Endodermal cell (in vitro differentiated cells): ENCODE measurements at regions not wholly inside any gene's neighbourhood (a gene's known extent, or its start where the extent isn't known, plus 50 kb on each side); places are given as distances from the start of the nearest gene placed in this dataset.

Source experiments
- DNase-seq: peaks from one replicate; pipeline ENCODE4 v3.0.0-alpha.2; 2017
- H3K27ac ChIP-seq: 2 replicates; pipeline ENCODE4 v1.5.1; 2013; ENCODE audit warnings: mild to moderate bottlenecking, low read depth, low read length, moderate library complexity
- H3K27me3 ChIP-seq: 2 replicates; pipeline ENCODE4 v1.6.1; 2013; ENCODE audit warnings: mild to moderate bottlenecking, low read length, moderate library complexity; ENCODE audit not compliant: insufficient read depth, control insufficient read depth, poor library complexity, severe bottlenecking
- H3K36me3 ChIP-seq: 2 replicates; pipeline ENCODE4 v1.7.0; 2013; ENCODE audit warnings: mild to moderate bottlenecking, low read length, moderate library complexity; ENCODE audit not compliant: control insufficient read depth, insufficient read depth
- H3K4me1 ChIP-seq: one replicate; pipeline ENCODE4 v1.7.0; 2013; ENCODE audit warnings: low read length; ENCODE audit not compliant: control insufficient read depth, insufficient read depth
- H3K4me3 ChIP-seq: 2 replicates; pipeline ENCODE4 v1.5.1; 2013; ENCODE audit warnings: mild to moderate bottlenecking, low read length, moderate library complexity
- H3K9ac ChIP-seq: 2 replicates; pipeline ENCODE4 v1.6.1; 2013; ENCODE audit warnings: mild to moderate bottlenecking, low read length, moderate library complexity; ENCODE audit not compliant: poor library complexity, severe bottlenecking; ENCODE audit errors: extremely low read depth
- H3K9me3 ChIP-seq: 2 replicates; pipeline ENCODE4 v1.6.1; 2013; ENCODE audit warnings: mild to moderate bottlenecking, low read length, moderate library complexity; ENCODE audit not compliant: control insufficient read depth
- H3K27ac Mint-ChIP-seq: 2 replicates; pipeline ENCODE4 v1.8.0; 2020; ENCODE audit warnings: mixed read lengths
- H3K27me3 Mint-ChIP-seq: 2 replicates; pipeline ENCODE4 v1.8.0; 2021; ENCODE audit warnings: mild to moderate bottlenecking, mixed read lengths; ENCODE audit not compliant: insufficient read depth
- H3K36me3 Mint-ChIP-seq: 2 replicates; pipeline ENCODE4 v1.8.0; 2020; ENCODE audit warnings: low read depth, mixed read lengths
- H3K4me1 Mint-ChIP-seq: 2 replicates; pipeline ENCODE4 v1.8.0; 2020; ENCODE audit warnings: mixed read lengths
- H3K4me3 Mint-ChIP-seq: 2 replicates; pipeline ENCODE4 v1.8.0; 2020; ENCODE audit warnings: mild to moderate bottlenecking, moderate library complexity, mixed read lengths
- H3K9me3 Mint-ChIP-seq: 2 replicates; pipeline ENCODE4 v1.8.0; 2020; ENCODE audit warnings: mild to moderate bottlenecking, mixed read lengths
- CTCF ChIP-seq: fragments of 200-600 bp; sonication (generic); conservative IDR thresholded peaks from 2 replicates; pipeline ENCODE4 v1.5.0; 2021; ENCODE audit warnings: antibody characterized with exemption, mild to moderate bottlenecking
- WGBS, 2 experiments: methylation state at CpG; one replicate each; pipeline versions ENCODE4 v1.1.5 to v1.1.7; 2013; ENCODE audit warnings: missing lambda C conversion rate in 2 of 2, mixed read lengths in 1 of 2; ENCODE audit not compliant: insufficient coverage in 1 of 2, insufficient read length in 1 of 2; 5-methylcytosine and 5-hydroxymethylcytosine counted together

GRCh38 chr21:35254006-35254764, 205.1 kb upstream of the RUNX1 start:
- no peak overlapping the region for H3K4me3 ChIP-seq
- H3K36me3 Mint-ChIP-seq = no peaks in the 10 kb centered on the region
- H3K36me3 ChIP-seq = no peaks in the 10 kb centered on the region
- H3K4me1 Mint-ChIP-seq = peaks cover 24% of the 10 kb centered on the region
- H3K27ac Mint-ChIP-seq = no peak overlapping the region
- H3K4me1 ChIP-seq = peaks cover 12% of the 10 kb centered on the region
- TF ChIP-seq CTCF = no peak
- no peak for DNase-seq
- no peak overlapping the region for H3K4me3 Mint-ChIP-seq
- 84 to 92% methylated on average over 10 of the region's 12 CpGs for WGBS, 2 experiments
- peaks cover 13% of the 10 kb centered on the region for H3K9me3 Mint-ChIP-seq
- no peaks in the 10 kb centered on the region for H3K27me3 Mint-ChIP-seq
- H3K27me3 ChIP-seq = no peaks in the 10 kb centered on the region
- no peak overlapping the region for H3K9ac ChIP-seq
- no peak overlapping the region for H3K27ac ChIP-seq
- peaks cover 15% of the 10 kb centered on the region for H3K9me3 ChIP-seq

- Histone ChIP-seq H3K4me1 (peaks cover 9% of the 10 kb centered on the region), H3K27me3 (no peaks in the 10 kb centered on the region), H3K9me3 (peaks cover 15% of the 10 kb centered on the region), H3K36me3 (no peaks in the 10 kb centered on the region), H3K27ac (no peak overlapping the region), H3K9ac (no peak overlapping the region), H3K4me3 (no peak overlapping the region)
- peaks cover 16% of the 10 kb centered on the region for H3K9me3 Mint-ChIP-seq
- no peak overlapping the region for H3K4me3 Mint-ChIP-seq
- 100% methylated on average over 1 to 2 of the region's 2 CpGs for WGBS, 2 experiments
- TF ChIP-seq CTCF = no peak
- no peak for DNase-seq
- H3K27ac Mint-ChIP-seq = no peak overlapping the region
- H3K36me3 Mint-ChIP-seq = no peaks in the 10 kb centered on the region
- peaks cover 17% of the 10 kb centered on the region for H3K4me1 Mint-ChIP-seq
- H3K27me3 Mint-ChIP-seq = no peaks in the 10 kb centered on the region
These were observed 203.7 kb upstream of the RUNX1 start for GRCh38 chr21:35252831-35253230.

- peaks cover 15% of the 10 kb centered on the region for H3K9me3 ChIP-seq
- Mint-ChIP-seq H3K4me1 (peaks cover 7% of the 10 kb centered on the region), H3K4me3 (no peak overlapping the region), H3K27ac (no peak overlapping the region), H3K27me3 (no peaks in the 10 kb centered on the region), H3K9me3 (peaks cover 16% of the 10 kb centered on the region), H3K36me3 (no peaks in the 10 kb centered on the region)
- peak overlapping the region; percentile 1 for H3K4me3 ChIP-seq
- no peaks in the 10 kb centered on the region for H3K4me1 ChIP-seq
- WGBS, 2 experiments = 88% methylated on average over 1 of the region's 1 CpG; no CpG with 5 or more reads in 1 of the 2 experiments
- DNase-seq = no peak
- no peak overlapping the region for H3K27ac ChIP-seq
- H3K36me3 ChIP-seq = no peaks in the 10 kb centered on the region
- no peak overlapping the region for H3K9ac ChIP-seq
- H3K27me3 ChIP-seq = no peaks in the 10 kb centered on the region
- TF ChIP-seq CTCF = no peak
These were observed 200.5 kb upstream of the RUNX1 start for GRCh38 chr21:35249636-35250035.
